ENCODE measurements at regions not wholly inside any gene's neighbourhood (a gene's known extent, or its start where the extent isn't known, plus 50 kb on each side); places are given as distances from the start of the nearest gene placed in this dataset.

DNA sequence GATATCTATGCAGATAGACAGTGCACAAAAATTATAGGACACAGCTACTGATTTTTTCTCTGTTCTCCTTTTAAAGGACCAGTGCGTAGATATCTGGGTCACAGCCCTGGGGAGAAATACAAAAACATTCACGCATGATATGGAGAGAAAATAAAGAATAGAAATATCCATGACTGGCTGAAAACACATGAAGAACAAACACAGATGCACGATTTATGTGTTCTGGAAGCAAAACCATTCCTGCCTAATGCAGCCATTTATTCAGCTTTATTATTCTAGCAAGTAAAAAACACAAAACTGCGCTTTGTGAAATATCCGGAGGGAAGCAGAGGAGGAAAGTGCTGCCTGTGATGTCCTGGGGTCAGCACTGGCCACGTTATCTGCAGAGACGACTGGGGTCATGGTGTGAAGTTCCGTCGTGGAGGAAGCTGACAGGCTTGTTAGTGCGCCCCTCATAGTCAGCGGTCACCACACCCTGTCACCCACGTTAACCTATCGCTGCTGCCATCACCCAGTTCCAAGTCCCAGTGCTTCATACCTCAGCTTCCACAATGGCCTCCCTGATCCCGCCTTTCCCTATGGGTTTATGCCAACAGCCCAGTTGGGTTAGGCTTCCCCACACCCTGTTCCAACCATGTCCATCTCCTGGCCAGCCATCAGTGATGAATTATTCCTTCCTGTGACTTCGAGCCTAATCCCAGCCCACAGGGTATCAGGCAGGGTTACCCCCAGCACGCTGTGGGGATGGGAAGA is 86.6 kb upstream of the RPS6KA2 start:
- Histone ChIP-seq H3K36me3 (replicated peaks) (no peaks in the 10 kb centered on the region), H3K27me3 (replicated peaks) (no peaks in the 10 kb centered on the region), H3K4me3 (ENCODE audit: low read depth, low read length) (no peak overlapping the region), H3K27ac (no peak overlapping the region)
- in situ Hi-C loops (cut with HindIII; ENCODE audit: low pct_ligation_motif_present, low sequenced_read_pairs), result no loop called here
- no peak for DNase-seq
- TF ChIP-seq CTCF (IDR thresholded peaks at IDR 0.05; ENCODE audit: low read depth, low read length, missing control alignments), result no peak

GRCh38 chr6:166712286-166713228 is 85.5 kb upstream of the RPS6KA2 start:
- DNase-seq, result no peak
- Histone ChIP-seq H3K27me3 (replicated peaks) (no peaks in the 10 kb centered on the region), H3K4me3 (ENCODE audit: low read depth, low read length) (no peak overlapping the region), H3K27ac (no peak overlapping the region), H3K36me3 (replicated peaks) (no peaks in the 10 kb centered on the region)
- in situ Hi-C loops (cut with HindIII; ENCODE audit: low pct_ligation_motif_present, low sequenced_read_pairs), result no loop called here
- no peak for TF ChIP-seq CTCF (IDR thresholded peaks at IDR 0.05; ENCODE audit: low read depth, low read length, missing control alignments)

DNA sequence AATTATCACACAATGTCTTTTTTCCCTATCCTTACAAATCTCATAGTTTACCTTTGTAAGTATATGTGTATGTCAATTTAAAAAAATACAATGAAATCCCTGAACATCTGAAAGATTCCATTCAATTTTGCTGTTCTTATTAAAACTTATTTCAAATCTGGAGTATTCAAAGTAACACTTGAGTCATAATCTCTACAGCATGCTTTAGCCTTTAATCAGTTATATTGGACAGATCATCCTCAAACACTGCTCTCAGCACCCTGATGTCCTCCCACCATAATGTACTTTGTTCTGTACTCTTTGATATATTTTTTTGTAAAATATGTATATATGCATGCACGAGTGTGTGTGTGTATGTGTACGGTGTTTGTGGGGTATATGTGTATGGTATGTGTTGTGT is 83.0 kb upstream of the RPS6KA2 start:
- no peak for DNase-seq
- TF ChIP-seq CTCF (IDR thresholded peaks at IDR 0.05; ENCODE audit: low read depth, low read length, missing control alignments), result no peak
- no peak overlapping the region for H3K27ac ChIP-seq
- in situ Hi-C loops (cut with HindIII; ENCODE audit: low pct_ligation_motif_present, low sequenced_read_pairs), result no loop called here
- H3K36me3 ChIP-seq (replicated peaks), result no peaks in the 10 kb centered on the region
- no peak overlapping the region for H3K4me3 ChIP-seq (ENCODE audit: low read depth, low read length)
- no peaks in the 10 kb centered on the region for H3K27me3 ChIP-seq (replicated peaks)

DNA sequence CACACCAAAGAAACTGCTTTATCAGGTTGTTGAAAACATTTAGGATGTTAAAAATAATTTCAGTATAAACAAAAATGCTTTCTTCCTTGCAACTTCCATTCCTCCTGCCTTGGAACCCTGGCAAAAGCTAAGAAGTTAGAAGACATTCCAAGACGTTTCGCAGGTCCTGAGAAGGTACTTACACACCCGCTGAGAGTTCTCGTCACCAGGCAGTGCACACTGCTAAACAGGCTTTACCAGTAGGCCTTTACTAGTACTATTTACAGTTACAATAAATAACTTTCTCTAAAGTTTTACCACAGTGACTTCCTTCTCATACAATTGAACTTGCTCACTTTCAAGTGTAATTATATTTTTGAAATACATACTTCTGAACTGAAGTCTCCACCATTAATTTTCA is 81.4 kb upstream of the RPS6KA2 start:
- DNase-seq, result no peak
- no peak overlapping the region for H3K27ac ChIP-seq
- H3K4me3 ChIP-seq (ENCODE audit: low read depth, low read length), result no peak overlapping the region
- no peaks in the 10 kb centered on the region for H3K36me3 ChIP-seq (replicated peaks)
- in situ Hi-C loops (cut with HindIII; ENCODE audit: low pct_ligation_motif_present, low sequenced_read_pairs), result no loop called here
- no peaks in the 10 kb centered on the region for H3K27me3 ChIP-seq (replicated peaks)
- no peak for TF ChIP-seq CTCF (IDR thresholded peaks at IDR 0.05; ENCODE audit: low read depth, low read length, missing control alignments)

- Histone ChIP-seq H3K4me3 (ENCODE audit: low read depth, low read length) (no peak overlapping the region), H3K27ac (no peak overlapping the region), H3K36me3 (replicated peaks) (no peaks in the 10 kb centered on the region), H3K27me3 (replicated peaks) (no peaks in the 10 kb centered on the region)
- in situ Hi-C loops (cut with HindIII; ENCODE audit: low pct_ligation_motif_present, low sequenced_read_pairs), result no loop called here
- DNase-seq, result peak; percentile 43
- TF ChIP-seq CTCF (IDR thresholded peaks at IDR 0.05; ENCODE audit: low read depth, low read length, missing control alignments), result peak; percentile 81
These were observed 80.0 kb upstream of the RPS6KA2 start for GRCh38 chr6:166707045-166707444.
